Endothelial cell of umbilical vein (primary cell): ENCODE measurements at regions not wholly inside any gene's neighbourhood (a gene's known extent, or its start where the extent isn't known, plus 50 kb on each side); places are given as distances from the start of the nearest gene placed in this dataset.

Experiments used
- BruUV-seq: library from RNA; stranded (reverse); fragments of 400-500 nt; replicated peaks from 2 replicates; lab custom pipeline; 2021; lab: Mats Ljungman, UMichigan
- CTCF ChIA-PET: fragments of 300-600, 350-600 bp; sonication (Branson Sonifier 250); formaldehyde crosslinking; loops from one replicate; lab custom pipeline; 2021; ENCODE audit warnings: antibody characterized with exemption, inconsistent platforms; lab: Charles Lee
- POLR2A ChIA-PET: fragments of 300-600, 350-600 bp; sonication (Branson Sonifier 250); formaldehyde crosslinking; loops from one replicate; lab custom pipeline; 2021; ENCODE audit warnings: antibody characterized with exemption, inconsistent platforms; lab: Charles Lee
- DNase-seq: peaks from one replicate; pipeline ENCODE4 v3.0.0-alpha.2; 2011; ENCODE audit warnings: low read depth, low spot score
- FAIRE-seq: peaks from 2 replicates; lab custom pipeline; 2011; peaks lifted over from hg19 to GRCh38; lab: Jason Lieb, UNC
- H2AFZ ChIP-seq: 2 replicates; pipeline ENCODE4 v1.6.0; 2012; ENCODE audit warnings: low read depth, low read length, control low read depth, inconsistent platforms
- H3K27ac ChIP-seq: 2 replicates; pipeline ENCODE4 v1.5.1; 2011; ENCODE audit warnings: low read depth, mild to moderate bottlenecking, control low read depth, low read length, moderate library complexity; ENCODE audit not compliant: insufficient read depth
- H3K27me3 ChIP-seq, 2 experiments: 2 replicates each; pipeline versions ENCODE4 v1.6.0 to v1.6.1; 2011; ENCODE audit warnings: low read length in 2 of 2, mixed read lengths in 1 of 2; ENCODE audit not compliant: control insufficient read depth in 2 of 2, insufficient read depth in 2 of 2
- H3K36me3 ChIP-seq, 2 experiments: 2 replicates in 1 of 2; 3 replicates in 1 of 2; pipeline ENCODE4 v1.5.1; 2011; ENCODE audit warnings: low read length in 2 of 2, mild to moderate bottlenecking in 1 of 2, moderate library complexity in 1 of 2; ENCODE audit not compliant: control insufficient read depth in 2 of 2, insufficient read depth in 2 of 2; ENCODE audit errors: extremely low read depth in 1 of 2
- H3K4me1 ChIP-seq: 3 replicates; pipeline ENCODE4 v1.5.1; 2011; ENCODE audit warnings: mild to moderate bottlenecking, low read length; ENCODE audit not compliant: control insufficient read depth, insufficient read depth; ENCODE audit errors: extremely low read depth
- H3K4me2 ChIP-seq: 2 replicates; pipeline ENCODE4 v1.6.1; 2011; ENCODE audit warnings: low read length, control low read depth, mixed read lengths; ENCODE audit not compliant: insufficient read depth
- H3K4me3 ChIP-seq, 3 experiments: fragments of 200-600 bp in 1 of 3; sonication (generic), shearing (Covaris generic) in 1 of 3; replicated peaks in 1 of 3; 2 replicates each; pipeline ENCODE4 v1.5.1; 2011 to 2016; ENCODE audit warnings: control low read depth in 3 of 3, low read length in 3 of 3, mild to moderate bottlenecking in 2 of 3, inconsistent platforms in 1 of 3, low read depth in 1 of 3, moderate library complexity in 1 of 3; ENCODE audit not compliant: insufficient read depth in 1 of 3
- H3K79me2 ChIP-seq: 2 replicates; pipeline ENCODE4 v1.6.0; 2012; ENCODE audit warnings: low read length, inconsistent platforms; ENCODE audit not compliant: control insufficient read depth, insufficient read depth
- H3K9ac ChIP-seq: replicated peaks from 2 replicates; pipeline ENCODE3; 2011; ENCODE audit warnings: low read length, control low read depth; ENCODE audit not compliant: insufficient read depth; ENCODE audit errors: extremely low read depth
- H3K9me1 ChIP-seq: replicated peaks from 3 replicates; pipeline ENCODE4 v1.6.0; 2011; ENCODE audit warnings: mild to moderate bottlenecking, low read length; ENCODE audit not compliant: control insufficient read depth, insufficient read depth; ENCODE audit errors: extremely low read depth
- H3K9me3 ChIP-seq: replicated peaks from 2 replicates; pipeline ENCODE4 v1.5.1; 2012; ENCODE audit warnings: low read length, inconsistent platforms; ENCODE audit not compliant: control insufficient read depth, insufficient read depth
- H4K20me1 ChIP-seq: replicated peaks from 2 replicates; pipeline ENCODE3; 2011; ENCODE audit warnings: mild to moderate bottlenecking, low read length; ENCODE audit not compliant: control insufficient read depth, insufficient read depth; ENCODE audit errors: extremely low read depth
- EZH2 ChIP-seq: IDR thresholded peaks from 2 replicates; pipeline ENCODE4 v1.6.1; 2012; ENCODE audit warnings: borderline replicate concordance, low read depth, mild to moderate bottlenecking, moderate library complexity, low read length, inconsistent platforms; ENCODE audit not compliant: severe bottlenecking
- FOS ChIP-seq: IDR thresholded peaks from 2 replicates; pipeline ENCODE4 v1.6.1; 2011; ENCODE audit warnings: mild to moderate bottlenecking, low read length, moderate library complexity, borderline replicate concordance; ENCODE audit not compliant: insufficient read depth
- GATA2 ChIP-seq: IDR thresholded peaks from 2 replicates; pipeline ENCODE4 v1.7.0; 2011; ENCODE audit warnings: low read depth, mild to moderate bottlenecking, moderate library complexity, mixed read lengths, low read length; ENCODE audit not compliant: insufficient read length, insufficient read depth
- JUN ChIP-seq: IDR thresholded peaks from 2 replicates; pipeline ENCODE4 v1.6.1; 2011; ENCODE audit warnings: borderline replicate concordance, low read depth; ENCODE audit not compliant: insufficient read length, insufficient read depth
- MYC ChIP-seq: IDR thresholded peaks from one replicate; pipeline ENCODE4 v1.6.1; 2011; ENCODE audit warnings: mild to moderate bottlenecking, low read depth, low read length
- POLR2A ChIP-seq: IDR thresholded peaks from 2 replicates; pipeline ENCODE4 v1.6.1; 2012; ENCODE audit warnings: low read depth, mild to moderate bottlenecking, control low read depth, low read length
- POLR2AphosphoS5 ChIP-seq: IDR thresholded peaks from 2 replicates; pipeline ENCODE4 v1.6.1; 2012; ENCODE audit warnings: low read depth, mild to moderate bottlenecking, control low read depth, low read length, moderate library complexity; ENCODE audit not compliant: insufficient read depth
- dilution Hi-C: fragments of 300-500 bp; cut with MboI; formaldehyde crosslinking; loops from one replicate; pipeline ENCODE4 v1.15.0; 2019; ENCODE audit warnings: low sequenced_read_pairs; ENCODE audit not compliant: extremely low pct_ligation_motif_present
- intact Hi-C: fragments of 100-400 bp; cut with micrococcal nuclease; formaldehyde crosslinking; loops from one replicate; pipeline ENCODE4 v1.10.0; 2022
- TF ChIP-seq, protein P1 (sequence below), 2 donors: IDR thresholded peaks; 1 replicate in 1 of 2; 2 replicates in 1 of 2; pipeline ENCODE4 v1.5.1; 2011; ENCODE audit warnings: low read length in 2 of 2, mild to moderate bottlenecking in 2 of 2, moderate library complexity in 2 of 2, control low read depth in 1 of 2, inconsistent platforms in 1 of 2, low read depth in 1 of 2; ENCODE audit not compliant: insufficient read depth in 1 of 2; ENCODE audit errors: extremely low read depth in 1 of 2
- TF ChIP-seq, protein P2 (sequence below): IDR thresholded peaks from 2 replicates; pipeline ENCODE4 v1.6.1; 2011; ENCODE audit not compliant: insufficient read depth, insufficient read length

DNA sequence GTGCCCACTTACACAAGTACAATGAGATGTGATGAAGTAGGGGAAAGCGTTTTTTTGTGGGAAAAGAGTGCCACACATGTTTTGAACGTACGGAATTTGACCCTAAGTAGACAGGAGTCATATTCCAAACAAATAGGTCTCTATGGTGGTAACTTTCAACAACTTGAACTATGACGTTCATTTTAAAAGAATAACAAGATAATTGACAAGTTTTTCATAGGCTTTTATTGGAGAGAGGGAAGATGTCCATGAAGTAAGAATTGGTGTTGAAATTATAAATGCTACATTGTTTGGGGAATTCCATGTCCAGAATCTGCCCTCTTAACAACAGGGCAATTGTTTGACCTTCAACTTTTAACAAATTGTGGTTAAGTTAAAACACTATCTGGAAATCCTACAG lies 126.5 kb downstream of the GASK1B start:
- TF ChIP-seq EZH2, result no peak
- no peak for TF ChIP-seq GATA2
- no peak for TF ChIP-seq MYC
- no peak for TF ChIP-seq JUN
- TF ChIP-seq POLR2A, result no peak
- TF ChIP-seq FOS, result no peak
- TF ChIP-seq, protein P1, sequence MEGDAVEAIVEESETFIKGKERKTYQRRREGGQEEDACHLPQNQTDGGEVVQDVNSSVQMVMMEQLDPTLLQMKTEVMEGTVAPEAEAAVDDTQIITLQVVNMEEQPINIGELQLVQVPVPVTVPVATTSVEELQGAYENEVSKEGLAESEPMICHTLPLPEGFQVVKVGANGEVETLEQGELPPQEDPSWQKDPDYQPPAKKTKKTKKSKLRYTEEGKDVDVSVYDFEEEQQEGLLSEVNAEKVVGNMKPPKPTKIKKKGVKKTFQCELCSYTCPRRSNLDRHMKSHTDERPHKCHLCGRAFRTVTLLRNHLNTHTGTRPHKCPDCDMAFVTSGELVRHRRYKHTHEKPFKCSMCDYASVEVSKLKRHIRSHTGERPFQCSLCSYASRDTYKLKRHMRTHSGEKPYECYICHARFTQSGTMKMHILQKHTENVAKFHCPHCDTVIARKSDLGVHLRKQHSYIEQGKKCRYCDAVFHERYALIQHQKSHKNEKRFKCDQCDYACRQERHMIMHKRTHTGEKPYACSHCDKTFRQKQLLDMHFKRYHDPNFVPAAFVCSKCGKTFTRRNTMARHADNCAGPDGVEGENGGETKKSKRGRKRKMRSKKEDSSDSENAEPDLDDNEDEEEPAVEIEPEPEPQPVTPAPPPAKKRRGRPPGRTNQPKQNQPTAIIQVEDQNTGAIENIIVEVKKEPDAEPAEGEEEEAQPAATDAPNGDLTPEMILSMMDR (IDR thresholded peaks at IDR 0.05; ENCODE audit: extremely low read depth in 1 of 2, insufficient read depth in 1 of 2, low read depth in 1 of 2, low read length in 2 of 2), result no peak
- no peak for TF ChIP-seq POLR2AphosphoS5
- TF ChIP-seq, protein P2, sequence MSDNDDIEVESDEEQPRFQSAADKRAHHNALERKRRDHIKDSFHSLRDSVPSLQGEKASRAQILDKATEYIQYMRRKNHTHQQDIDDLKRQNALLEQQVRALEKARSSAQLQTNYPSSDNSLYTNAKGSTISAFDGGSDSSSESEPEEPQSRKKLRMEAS, result no peak
- Histone ChIP-seq H3K79me2 (no peaks in the 10 kb centered on the region), H3K4me3 (no peak overlapping the region), H3K9ac (no peak overlapping the region), H3K9me3 (no peaks in the 10 kb centered on the region), H2AFZ (peak overlapping the region; percentile 19), H4K20me1 (no peaks in the 10 kb centered on the region), H3K27me3 (no peaks in the 10 kb centered on the region), H3K9me1 (no peaks in the 10 kb centered on the region), H3K36me3 (no peaks in the 10 kb centered on the region), H3K4me2 (no peak overlapping the region), H3K27ac (no peak overlapping the region), H3K4me1 (peaks cover 13% of the 10 kb centered on the region)
- BruUV-seq, result no TSS peak
- intact Hi-C loops (no loop called here), dilution Hi-C loops (no loop called here)
- DNase-seq, result peak; percentile 50
- no peak for FAIRE-seq
- POLR2A ChIA-PET, result no interaction called here
- CTCF ChIA-PET, result no interaction called here
